Activated T-helper 9 cell treated with anti-CD3 and anti-CD28 coated beads, Interleukin-2, amount 50 U/mL, for 16 hours (primary cell): ENCODE measurements at regions not wholly inside any gene's neighbourhood (a gene's known extent, or its start where the extent isn't known, plus 50 kb on each side); places are given as distances from the start of the nearest gene placed in this dataset.

ENCODE experiments used
- DNase-seq: peaks from one replicate; pipeline ENCODE4 v3.0.0-alpha.2; 2020; ENCODE audit warnings: low read depth

DNA sequence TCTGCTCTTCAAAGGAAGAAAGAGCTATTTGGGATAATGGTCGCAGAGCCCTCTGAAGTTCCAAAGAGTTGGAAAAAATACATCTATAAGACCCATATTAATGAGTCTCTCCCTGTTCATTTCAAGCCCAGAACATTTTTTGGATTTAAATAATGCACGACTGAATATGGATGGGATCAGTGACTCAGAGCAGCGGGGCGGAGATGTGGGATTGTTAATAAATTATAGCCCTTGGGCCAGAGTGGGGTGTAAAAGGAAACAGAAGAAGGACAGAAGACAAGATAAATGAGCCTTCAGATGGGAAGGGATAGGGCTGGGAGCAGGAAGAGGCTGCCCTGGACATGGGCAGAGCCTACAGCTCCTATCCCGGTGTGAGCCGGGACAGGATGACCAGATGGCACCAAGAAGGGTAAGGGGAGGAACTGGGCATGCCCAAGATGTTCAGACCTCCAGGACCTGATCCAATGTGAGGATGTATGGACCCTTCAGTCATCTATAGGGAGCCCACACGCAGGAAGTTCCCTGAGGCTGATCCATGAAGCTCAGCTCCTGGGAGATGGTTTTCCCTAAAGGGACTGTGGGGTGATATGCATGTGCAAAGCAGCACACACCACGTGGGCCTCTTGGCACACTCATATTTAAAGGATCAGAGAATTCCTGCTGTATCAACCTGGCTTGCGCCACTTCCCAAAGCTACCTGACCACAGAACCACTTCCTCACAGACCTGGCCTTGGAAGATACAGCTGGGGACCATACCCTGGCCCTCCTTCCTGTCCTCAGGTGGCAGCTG lies 96.1 kb upstream of the PLXNA4 start:
- DNase-seq = no peak

DNA sequence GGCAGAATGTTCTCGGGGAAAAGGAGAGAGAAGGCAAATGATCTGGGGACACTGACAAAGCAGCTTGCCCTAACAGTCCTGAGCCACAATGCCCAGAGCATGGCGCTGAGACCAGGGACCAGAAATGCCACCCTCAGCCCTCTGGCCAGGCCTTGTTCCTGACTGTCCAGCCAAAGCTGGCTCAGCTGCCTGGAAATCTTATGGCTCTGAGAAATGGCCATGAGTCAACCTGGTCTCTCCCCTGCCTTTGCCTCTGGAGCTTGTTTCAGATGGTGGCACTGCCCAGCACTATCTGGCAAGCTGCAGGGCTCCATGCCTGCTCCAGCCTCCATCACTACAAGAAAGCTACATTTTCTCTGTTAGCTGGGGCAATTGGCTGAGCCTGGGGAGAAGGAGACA lies 90.5 kb upstream of the PLXNA4 start:
- DNase-seq = no peak

DNA sequence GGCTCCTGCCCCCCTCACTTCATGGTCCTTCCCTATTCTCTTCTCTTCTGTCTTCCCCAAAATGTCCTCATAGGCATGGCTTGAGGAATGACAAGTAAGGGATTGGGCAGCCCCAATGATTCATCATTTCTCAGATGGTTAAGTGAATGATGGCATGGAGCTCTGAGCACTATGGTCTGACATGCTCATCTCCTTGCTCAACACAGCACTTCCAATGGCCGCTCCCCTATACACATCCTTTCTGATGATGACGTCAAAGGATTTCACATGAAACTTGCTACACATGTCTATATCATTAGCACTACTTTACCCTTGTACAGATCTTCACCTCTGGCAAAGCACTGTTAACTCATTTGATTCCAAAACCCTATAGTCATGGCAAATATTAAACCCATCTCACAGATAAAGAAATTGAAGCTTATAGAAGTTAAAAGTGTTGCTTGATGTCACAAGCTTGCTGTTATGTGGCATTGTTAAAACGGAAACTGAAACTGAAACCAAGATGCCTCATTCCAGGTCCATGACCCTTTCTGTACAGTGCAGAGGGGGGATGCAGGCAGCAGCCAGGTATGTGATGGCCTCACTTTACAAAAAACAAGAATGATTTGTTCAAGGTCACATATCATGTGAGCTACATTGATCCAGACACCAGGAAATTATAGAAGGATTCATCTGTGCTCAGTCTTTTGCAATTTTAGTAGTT lies 90.0 kb upstream of the PLXNA4 start:
- no peak for DNase-seq

DNA sequence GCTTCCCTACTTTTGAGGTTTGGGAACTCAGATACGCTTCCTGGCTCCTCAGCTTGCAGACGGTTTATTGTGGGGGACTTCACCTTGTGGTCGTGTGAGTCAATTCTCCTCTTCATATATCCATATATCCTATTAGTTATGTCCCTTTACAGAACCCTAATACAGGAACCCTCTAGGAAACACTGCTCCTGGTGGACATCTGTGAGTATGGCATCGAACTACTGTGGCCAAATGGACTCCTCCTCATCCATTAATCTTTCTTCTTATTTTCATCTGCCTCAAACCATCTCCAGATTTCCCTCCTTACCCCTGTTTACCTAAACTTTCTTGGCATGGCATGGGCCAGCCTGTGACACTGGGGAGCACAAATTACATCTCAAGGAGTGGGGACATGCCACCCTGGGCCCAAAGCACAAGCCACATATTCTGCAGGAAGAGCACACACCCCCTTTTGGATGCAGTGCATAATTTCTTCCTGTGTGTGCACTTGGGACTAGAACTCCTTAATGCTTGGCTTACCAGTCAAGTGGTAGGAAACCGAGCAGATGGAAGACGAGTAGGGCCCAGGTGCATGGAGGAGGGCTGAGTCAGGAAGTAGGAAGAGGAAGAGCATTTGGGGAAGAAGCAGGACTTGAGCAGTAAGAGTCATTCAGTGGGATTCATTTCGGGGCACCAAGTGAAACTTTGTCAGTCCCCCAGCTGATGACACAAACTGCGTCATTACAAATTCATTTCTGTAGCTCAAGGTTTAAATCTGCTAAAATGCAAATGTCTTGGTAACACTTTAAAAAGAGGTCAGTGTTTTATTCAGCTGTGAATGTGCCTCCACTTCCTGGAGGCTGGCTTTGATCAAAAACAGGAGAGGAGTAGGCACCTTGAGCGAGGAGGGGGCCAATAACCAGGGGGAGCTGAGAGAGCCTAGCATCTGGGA lies 80.8 kb upstream of the PLXNA4 start:
- no peak for DNase-seq

DNA sequence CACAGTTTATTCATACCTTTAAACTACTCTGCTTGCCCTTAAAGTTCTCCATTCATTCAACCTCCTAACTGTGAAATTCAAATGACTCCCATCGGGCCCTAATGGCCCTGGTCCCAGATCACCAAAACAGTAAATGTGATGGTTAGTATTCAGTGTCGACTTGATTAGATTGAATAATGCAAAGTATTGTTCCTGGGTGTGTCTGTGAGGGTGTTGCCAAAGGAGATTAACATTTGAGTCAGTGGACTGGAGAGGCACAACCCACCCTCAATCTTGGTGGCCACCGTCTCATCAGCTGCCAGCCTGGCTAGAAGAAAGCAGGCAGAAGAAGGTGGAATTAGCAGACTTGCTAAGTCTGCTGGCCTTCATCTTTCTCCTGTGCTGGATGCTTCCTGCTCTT lies 80.1 kb upstream of the PLXNA4 start:
- no peak for DNase-seq

DNA sequence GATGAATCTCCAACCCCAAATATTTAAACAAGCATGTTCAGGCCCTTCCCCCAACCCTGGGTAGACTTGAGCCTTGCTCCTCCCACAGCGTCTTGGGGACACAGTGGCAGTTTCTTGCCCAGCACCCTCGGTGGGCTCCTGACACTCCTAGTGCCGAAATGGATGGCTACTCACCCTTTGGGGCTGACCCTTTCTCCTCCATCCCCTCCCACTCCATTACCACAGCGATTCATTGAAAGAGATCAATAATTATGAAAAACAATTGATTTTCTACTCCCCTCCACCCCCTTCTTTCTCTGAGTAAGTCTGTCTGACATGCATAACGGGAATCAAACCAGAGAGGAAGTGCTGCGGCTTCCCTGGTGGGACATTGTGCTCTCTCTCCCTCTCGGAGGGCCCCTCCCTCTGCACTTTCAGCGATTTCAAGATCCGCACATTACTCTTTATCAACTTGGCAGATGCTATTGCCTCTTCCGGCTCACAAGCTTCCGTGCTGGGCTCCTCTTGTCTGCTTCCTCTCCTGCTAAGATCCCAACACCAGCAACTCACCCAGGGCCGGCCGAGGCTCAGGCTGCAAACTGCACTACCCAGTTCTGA lies 79.0 kb upstream of the PLXNA4 start:
- peak; percentile 11 for DNase-seq

DNA sequence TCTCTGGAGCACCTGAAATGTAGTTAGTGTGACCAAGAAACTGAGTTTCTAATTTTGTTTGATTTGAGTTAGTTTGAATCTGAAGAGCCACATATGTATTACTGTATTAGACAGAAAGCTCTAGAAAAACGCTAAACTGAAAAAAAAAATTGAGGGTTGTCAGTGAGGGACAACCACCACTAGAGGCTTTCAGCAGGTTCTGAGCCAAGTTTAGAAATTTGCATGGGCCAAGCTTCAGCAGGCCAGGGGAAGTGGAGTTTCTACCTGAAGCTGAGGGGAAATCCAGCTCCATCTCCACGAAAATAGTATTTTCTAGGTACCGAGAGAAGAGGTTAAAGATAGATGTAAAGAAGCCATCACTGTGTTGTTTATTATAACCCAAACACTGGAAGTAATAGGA lies 77.9 kb upstream of the PLXNA4 start:
- DNase-seq = no peak

DNA sequence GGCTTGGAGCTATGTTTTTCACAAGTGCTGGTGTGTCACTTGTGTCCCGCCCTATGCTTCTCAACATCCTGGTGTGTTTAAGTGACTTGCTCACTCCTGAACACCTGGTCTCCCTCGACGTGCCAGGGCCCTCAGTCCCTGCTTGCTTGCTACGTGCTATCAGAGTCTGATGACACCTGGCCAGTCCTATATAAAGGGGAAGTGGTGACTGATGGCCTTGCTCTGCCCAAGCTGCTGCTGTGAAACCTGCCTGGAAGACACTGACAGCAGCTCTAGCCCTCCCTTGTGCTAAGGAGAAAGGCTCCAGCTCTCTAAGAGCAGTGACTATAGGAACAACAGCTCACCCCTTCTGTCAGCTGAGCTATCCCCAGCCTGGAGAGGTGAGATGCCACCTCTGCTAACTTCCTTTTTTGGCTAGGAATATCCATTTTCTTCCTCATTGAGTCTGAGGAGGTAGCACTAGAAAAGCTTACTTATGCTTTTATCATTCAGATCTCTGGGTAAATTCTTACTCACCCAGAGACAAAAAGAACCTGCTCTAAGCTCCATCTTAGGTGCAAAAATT lies 77.2 kb upstream of the PLXNA4 start:
- DNase-seq = no peak

DNA sequence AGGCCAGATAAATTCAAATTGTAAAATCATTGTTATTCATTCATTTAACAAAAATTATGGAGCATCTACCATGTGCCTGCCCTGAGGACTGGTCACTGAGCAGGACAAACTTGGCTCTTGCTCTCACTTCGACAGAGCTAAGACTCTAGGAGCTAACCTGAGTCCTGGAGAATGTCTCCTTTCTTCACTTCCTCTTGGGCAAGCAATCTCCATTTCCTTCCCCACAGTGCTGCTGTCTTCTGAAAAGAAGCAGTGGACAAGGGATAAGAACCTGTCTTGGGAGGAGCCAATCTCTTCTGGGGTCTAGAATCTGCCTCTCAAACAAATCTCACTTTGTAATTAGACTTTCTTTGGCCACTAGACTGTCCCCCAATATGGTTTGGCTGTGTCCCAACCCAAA lies 76.2 kb upstream of the PLXNA4 start:
- DNase-seq = no peak

DNA sequence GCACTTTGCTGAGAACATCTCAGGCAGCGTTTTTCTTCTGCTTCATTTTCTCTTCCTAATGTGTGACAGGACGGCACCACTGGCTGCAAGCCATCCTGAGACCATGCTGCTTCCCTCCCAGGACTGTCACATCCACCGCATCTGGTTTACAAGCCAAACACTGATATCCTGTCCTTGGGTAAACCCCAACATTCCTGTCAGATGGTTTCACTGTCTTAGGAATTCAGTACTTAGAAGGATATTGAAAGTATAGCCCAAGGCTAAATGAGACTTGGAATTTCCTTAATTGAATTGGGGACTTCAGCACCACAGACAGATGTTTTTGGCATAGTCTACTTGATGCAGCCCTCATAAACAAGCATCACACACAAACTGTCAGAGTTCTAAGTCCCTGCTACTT lies 74.2 kb upstream of the PLXNA4 start:
- no peak for DNase-seq

DNA sequence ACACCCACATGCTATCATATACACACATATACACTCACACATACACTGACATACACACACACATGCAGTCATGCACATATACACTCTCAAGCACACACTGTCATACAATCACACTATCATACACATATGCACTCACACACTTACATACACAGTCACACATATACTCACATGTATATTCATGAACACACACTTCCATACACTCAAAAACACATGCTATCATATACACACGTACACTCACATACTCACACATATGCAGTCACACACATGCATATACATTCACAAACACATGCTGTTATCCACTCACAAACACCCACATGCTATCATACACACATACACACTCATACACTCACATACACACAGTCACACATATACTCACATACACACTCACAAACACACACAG lies 71.0 kb upstream of the PLXNA4 start:
- no peak for DNase-seq

DNA sequence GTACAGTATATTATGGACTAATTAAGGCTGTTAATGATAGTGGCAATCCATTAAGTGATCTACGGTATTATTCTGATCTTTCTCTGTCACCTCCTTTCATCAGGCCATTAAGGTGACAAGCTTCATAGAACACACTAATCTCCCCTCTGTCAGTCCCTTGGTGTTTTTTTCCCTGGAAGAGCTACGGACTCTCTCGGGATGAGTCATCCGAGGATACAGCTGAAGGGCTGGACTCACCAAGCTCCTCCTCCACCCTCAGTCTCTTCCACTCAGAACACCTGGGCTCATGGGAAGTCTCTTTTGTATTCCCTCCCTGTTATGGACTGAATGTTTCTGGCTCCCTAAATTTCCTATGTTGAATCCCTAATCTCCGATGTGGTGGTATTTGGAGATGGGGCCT lies 69.8 kb upstream of the PLXNA4 start:
- no peak for DNase-seq

DNA sequence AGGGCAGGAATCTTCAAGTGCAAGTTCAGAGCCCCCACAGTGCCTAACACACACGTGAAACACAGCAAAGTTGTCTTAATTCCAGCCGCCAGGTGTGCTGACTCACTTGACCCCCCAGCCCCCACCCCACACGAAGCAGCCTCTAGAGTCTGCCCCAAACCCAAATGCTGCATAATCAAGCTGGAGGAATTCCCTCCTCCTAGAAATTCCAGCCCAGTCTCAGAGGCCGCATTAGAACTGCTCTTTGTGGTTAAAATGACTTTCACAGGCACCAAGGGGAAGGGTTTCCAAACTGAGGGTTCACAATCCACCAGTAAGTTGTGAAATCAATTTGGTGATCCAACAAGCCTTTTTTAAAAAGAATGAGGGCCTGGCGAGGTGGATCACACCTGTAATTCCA lies 67.0 kb upstream of the PLXNA4 start:
- DNase-seq = no peak

DNA sequence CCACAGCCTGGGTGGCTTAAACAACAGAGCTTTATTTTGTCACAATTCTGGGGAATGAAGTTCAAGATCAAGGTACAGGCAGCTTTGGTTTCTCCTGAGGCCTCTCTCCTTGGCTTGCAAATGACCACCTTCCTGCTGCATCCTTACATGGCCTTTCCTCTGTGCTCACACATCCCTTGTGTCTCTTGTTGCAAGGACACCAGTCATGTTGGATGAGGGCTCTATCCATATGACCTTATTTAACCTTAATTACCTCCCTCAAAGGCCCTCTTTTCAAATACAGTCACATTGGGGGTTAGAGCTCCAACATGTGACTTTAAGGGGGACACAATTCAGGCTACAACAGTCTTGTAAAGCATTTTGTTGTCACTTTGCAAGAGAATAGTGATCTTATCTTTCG lies 65.0 kb upstream of the PLXNA4 start:
- no peak for DNase-seq

DNA sequence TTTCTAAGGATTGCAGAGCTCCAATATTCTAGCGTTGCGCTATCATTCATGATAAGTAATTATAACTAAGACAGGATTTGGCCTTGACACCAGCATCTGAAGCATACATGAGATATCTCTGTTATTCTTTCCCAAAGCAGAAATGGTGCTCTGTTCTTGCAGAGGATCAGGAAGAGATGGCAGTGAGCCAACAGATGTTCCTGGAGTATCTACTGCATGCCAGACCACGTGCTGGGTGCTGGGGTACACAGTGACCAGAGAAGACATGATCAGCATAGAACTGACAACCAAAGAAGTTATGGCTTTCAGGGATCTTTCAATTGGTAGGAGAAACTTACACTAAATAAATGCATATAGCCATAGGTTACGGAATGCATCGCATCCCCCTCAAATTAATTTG lies 63.7 kb upstream of the PLXNA4 start:
- DNase-seq = no peak

DNA sequence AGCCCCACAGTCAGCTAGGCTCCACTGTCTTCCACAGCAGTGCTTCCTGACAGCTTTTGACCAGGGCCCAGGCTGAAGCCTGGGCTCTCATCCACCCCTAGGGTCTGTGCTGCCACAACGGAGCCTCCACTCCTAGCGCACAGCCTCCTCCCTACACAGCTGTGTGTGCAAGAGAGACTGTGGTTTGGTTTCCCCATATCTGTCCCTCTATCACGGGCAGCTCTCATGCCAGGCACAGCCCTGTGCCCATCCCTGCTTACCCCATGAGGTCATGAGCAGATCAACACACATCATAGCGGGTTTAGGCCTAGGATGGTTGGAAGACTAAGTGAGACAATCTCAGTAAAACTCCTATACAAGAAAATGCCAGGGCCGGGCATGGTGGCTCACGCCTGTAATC lies 61.7 kb upstream of the PLXNA4 start:
- no peak for DNase-seq

DNA sequence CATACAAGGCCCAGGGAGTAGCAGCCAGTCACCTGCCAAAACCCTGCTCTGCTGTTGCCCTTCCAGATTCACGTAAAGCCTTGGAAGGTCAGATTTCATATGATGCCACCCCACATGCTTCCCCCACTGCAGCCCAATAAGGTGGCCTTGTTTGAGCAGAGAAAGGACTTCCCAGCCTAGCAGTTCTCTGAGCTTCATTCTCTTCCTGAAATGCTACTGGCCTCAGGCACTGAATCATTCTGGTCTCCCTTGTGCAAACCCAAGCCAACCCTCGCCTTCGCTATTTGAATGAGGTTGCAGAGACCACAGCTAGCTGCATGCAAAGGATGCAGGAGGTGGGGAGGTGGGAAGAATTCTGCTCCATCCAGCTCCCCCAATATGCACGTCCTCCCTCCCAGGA lies 60.3 kb upstream of the PLXNA4 start:
- DNase-seq = no peak

DNA sequence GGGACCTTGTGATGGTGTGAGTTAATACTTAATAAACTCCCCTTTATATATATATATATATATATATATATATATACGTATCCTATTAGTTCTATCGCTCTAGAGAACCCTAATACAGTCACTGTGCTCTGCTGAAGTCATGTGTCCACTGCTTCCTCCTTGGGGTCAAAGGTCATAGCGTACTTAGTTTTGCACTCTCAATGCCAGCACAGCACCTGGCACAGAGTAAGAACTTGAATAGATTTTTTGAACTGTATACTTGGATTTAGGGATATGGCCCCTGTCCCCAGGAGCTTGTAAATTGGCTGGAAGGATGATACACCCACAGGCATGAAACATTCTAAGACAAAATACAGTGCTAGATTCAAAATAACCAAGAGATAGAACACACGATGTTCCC lies 58.9 kb upstream of the PLXNA4 start:
- DNase-seq = no peak

DNA sequence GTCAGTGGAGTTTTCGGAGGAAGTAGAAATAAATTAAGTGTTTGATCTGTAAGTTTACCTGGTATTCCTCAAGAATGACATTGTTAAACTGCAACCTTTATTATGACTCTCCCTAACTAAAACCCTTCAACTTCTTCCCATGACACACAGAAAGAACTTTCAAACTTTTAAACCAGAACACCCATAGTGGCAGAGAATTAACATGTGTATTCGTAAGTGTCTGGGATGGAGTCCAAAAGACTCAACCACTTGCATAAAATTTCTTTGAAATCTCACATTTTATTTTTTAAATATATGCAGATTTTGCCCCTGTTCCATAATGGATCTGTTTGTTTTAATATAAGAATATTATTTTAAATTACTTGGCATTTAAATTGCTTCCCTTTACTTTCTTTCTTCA lies 54.6 kb upstream of the PLXNA4 start:
- DNase-seq = no peak
